GM19025 (cell line): ENCODE measurements at regions not wholly inside any gene's neighbourhood (a gene's known extent, or its start where the extent isn't known, plus 50 kb on each side); places are given as distances from the start of the nearest gene placed in this dataset.
"Not testable (repeated sequence)": the region's sequence is repeated elsewhere in the genome, so short reads cannot be mapped to it uniquely, and the experiment has no call there.

Experiments
- ATAC-seq: cut with Tn5 transposase; IDR thresholded peaks from one replicate; pipeline ENCODE4 v1.9.1; 2021; ENCODE audit warnings: mild to moderate bottlenecking, low read depth, moderate library complexity; ENCODE audit not compliant: unreplicated experiment

DNA sequence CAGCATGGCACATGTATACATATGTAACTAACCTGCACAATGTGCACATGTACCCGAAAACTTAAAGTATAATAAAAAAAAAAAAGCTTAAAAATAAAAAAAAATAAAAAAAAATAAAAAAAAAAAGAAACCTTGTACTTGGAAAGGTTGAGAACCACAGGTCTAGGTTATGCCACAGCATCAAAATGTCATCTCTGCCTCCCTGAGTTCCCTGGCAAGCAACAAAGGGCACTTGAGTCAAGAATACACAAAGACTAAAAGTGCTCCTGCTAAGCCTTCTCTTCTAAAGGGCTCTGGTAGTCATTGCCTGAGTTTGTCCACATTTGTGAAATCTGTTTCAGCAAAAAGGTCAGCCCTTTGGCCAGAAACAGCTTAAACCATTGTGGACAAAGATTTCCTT is 395.8 kb upstream of the CCDC54 start:
- ATAC-seq = no peak

GRCh38 chr3:106985721-106986120 is 391.5 kb upstream of the CCDC54 start:
- ATAC-seq = no peak

- not testable (repeated sequence) for ATAC-seq
Measured at GRCh38 chr3:106998841-106999682, 378.2 kb upstream of the CCDC54 start.

GRCh38 chr3:107001635-107002034 is 375.6 kb upstream of the CCDC54 start:
- ATAC-seq = no peak

- not testable (repeated sequence) for ATAC-seq
Measured at GRCh38 chr3:107005352-107005751, 371.9 kb upstream of the CCDC54 start.

DNA sequence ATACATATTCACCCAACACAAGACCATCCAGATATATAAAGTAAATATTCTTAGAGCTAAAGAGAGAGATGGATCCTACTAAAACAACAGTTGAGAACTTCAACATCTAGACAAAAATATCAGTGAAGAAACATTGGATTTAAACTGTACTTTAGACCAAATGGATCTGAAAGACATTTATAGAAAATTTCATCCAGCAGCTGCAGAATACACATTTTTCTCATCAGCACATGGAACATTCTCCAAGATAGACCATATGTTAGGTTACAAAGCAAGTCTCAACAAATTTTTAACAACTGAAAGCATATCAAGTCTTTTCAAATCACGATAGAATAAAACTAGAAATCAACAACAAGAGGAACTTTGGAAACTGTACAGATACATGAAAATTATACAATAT is 369.0 kb upstream of the CCDC54 start:
- ATAC-seq = no peak

DNA sequence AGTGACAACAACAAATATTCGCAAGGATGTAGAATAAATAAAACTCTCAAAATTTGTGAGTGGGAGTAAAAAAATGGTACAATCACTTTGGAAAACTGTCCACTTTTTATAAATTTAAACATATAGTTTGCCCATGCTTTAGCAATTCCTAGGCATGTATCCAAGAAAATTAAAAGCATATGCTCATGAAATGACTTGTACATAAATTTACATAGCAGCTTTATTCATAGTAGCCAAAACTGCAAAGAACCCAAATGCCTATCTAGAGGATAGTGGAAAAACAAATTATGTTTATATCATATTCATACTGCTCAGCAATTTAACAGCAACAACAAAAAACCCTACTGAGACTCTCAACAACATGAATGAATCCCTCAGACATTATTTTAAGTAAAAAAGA is 363.6 kb upstream of the CCDC54 start:
- no peak for ATAC-seq

GRCh38 chr3:107024551-107025026 is 352.6 kb upstream of the CCDC54 start:
- ATAC-seq = no peak

- no peak for ATAC-seq
Measured at GRCh38 chr3:107025961-107026360, 351.3 kb upstream of the CCDC54 start.

DNA sequence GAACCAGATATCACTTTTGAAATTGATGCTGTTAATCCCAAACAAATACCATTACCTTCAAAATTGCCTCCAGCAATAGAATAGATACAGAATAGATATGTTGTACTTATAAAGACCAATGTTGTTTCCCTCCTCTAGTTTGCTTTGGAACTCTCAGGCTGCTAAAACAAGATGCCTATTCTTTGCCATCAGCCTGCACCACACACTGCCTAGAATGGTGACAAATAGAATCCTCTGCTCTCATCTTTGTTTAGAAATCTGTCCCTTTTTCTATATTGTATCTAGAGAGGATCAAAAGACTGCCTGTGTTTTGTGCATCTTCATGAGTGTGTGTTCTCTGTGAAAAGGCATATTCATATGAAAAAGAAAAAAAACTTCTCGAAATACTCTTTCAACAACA is 349.2 kb upstream of the CCDC54 start:
- ATAC-seq = no peak

- no peak for ATAC-seq
Measured at GRCh38 chr3:107028626-107029025, 348.6 kb upstream of the CCDC54 start.

DNA sequence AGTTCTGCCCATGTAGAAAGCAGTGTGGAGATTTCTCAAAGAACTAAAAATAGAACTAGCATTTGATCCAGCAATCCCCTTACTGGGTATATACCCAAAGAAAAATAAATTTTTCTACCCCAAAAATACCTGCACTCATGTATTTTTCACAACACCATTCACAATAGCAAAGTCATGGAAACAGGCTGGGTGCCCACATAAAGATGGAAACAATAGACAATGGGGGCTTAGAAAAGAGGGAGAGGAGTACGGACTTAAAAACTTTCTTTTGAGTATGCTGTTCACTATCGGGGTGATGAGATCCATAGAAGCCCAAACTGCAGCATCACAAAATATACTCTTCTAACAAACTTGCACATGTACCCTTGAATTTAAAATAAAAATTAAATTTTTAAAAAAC is 345.1 kb upstream of the CCDC54 start:
- ATAC-seq = no peak

DNA sequence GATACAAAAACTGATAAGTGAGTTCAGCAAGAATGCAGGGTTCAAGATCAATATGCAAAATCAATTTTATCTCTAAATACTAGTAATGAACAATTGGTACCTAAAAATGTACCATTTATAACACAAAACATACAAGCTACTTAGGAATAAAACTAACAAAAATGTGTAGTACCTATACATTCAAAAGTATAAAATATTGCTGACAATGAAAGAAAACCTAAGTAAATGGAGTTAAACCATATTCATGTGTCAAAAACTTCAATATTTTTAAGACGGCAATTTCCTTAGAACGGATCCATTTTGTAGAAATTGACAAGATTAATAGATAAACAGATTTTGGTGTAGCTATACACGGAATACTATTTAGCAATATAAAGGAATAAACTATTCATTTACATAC is 343.1 kb upstream of the CCDC54 start:
- ATAC-seq = no peak

- ATAC-seq = no peak
Measured at GRCh38 chr3:107035176-107035575, 342.1 kb upstream of the CCDC54 start.

- no peak for ATAC-seq
Measured at GRCh38 chr3:107044677-107045076, 332.6 kb upstream of the CCDC54 start.

DNA sequence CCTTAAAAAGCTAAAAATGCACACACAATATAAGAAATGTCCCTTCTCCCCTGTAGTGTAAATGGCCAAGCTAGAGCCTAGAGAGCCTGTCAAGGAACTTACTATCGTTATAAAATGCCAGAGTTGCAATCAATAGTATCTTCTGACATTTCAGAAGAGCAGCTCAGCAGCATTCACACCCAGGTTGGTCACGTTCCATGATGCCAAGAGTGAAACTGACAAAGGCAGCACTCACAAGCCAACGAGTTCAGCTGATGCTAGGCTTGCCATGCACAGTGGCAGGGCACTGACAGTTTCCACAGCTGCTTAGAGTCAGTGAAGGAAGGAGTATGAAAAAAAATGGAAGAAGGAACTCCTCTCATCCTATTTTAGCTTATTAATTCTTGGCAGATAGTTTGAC is 331.4 kb upstream of the CCDC54 start:
- ATAC-seq = no peak

DNA sequence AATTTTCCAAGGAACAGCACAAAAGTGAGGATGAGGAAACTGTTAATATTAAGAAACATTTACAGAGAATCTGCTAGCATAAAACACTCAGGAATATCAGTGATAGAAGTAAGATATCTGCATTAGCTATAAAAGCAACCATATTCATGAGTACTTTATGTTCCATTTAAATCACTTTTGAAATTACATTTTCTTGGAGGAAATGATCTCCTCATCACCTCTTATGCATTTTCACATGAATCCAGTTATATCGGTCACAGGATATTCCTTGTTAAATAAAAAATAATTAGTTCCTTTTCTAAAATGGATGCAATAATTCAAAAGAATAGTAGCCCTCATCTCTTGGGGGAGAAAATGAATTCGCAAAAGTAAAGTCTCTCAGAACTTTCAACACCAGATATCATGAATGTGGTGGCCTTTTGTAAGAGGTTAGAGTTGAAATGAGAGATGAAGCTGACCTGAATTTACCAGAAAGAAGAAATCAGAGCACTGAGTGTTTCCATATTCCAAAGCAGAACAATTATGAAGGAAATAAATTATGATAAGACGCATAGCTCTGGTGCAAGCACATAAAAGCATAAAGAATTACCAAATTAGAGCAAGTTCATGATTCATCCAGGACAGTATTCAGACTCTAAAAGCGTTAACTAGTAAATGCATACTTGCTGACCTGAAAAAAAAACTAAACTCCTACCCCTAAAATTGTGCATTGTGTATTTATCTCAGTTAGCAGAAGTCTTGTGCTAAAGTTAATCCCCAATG is 321.9 kb upstream of the CCDC54 start:
- no peak for ATAC-seq

DNA sequence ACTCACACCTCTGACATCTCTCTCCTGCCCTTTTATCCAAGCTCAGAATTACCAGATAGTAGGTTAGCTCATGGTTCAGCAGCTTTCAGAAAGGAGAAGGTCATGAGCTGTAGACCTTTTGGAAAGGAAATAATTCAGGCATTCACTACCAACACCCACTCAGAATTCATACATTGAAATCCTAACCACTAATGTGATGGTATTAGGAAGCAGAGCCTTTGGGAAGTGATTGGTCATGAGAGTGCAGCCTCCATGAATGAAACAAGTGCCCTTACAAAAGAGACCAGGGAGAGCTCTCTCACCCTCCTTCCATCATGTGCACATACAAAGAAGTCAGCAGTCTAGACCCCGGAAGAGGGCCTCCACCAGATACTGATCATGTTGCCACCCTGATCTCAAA is 315.8 kb upstream of the CCDC54 start:
- ATAC-seq = no peak

- no peak for ATAC-seq
Measured at GRCh38 chr3:107062310-107062709, 314.9 kb upstream of the CCDC54 start.

DNA sequence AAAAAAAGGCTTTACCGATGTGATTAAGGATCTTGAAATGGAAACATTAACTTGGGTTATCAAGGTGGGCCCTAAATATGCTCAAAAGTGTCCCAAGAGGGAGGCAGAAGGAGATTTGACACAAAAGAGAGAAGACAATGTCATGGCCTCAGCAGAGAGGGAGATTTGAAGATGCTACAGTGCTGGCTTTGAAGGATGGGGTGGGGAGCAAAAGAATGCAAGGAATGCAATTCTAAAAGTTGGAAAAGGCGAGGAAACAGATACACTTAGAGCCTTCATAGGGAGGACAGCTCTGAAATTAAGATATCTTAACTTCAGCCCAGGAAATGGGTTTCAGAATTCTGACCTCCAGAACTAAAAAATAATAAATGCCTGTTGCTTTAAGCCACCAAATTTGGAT is 314.5 kb upstream of the CCDC54 start:
- no peak for ATAC-seq

DNA sequence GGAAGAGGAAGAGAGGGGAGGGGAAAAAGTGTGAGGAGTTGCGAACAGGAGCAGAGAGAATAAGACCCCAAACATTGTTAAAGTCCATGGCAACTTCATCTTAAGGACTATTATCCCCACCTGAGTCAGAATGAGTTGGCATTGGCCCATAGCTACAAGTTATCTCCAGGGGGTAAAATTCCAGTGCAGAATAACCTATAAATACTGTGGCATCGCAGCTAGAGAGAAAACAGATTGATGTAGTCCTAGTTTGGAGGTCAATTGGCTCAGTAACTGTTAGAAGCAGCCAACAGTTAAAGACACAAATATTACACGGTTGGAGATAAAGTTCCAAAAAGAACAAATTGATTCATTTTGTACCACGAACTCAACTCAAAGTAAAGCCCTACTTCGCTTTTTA is 313.9 kb upstream of the CCDC54 start:
- no peak for ATAC-seq
